Left renal cortex interstitium (tissue), 4 donors: ENCODE measurements at regions not wholly inside any gene's neighbourhood (a gene's known extent, or its start where the extent isn't known, plus 50 kb on each side); places are given as distances from the start of the nearest gene placed in this dataset.
"Not testable (repeated sequence)": the region's sequence is repeated elsewhere in the genome, so short reads cannot be mapped to it uniquely, and the experiment has no call there.

Source experiments
- DNase-seq, 4 donors: peaks; one replicate each; pipeline ENCODE4 v3.0.0-alpha.2; 2013; ENCODE audit warnings: low read depth in 4 of 4, low spot score in 2 of 4, missing footprints in 1 of 4

DNA sequence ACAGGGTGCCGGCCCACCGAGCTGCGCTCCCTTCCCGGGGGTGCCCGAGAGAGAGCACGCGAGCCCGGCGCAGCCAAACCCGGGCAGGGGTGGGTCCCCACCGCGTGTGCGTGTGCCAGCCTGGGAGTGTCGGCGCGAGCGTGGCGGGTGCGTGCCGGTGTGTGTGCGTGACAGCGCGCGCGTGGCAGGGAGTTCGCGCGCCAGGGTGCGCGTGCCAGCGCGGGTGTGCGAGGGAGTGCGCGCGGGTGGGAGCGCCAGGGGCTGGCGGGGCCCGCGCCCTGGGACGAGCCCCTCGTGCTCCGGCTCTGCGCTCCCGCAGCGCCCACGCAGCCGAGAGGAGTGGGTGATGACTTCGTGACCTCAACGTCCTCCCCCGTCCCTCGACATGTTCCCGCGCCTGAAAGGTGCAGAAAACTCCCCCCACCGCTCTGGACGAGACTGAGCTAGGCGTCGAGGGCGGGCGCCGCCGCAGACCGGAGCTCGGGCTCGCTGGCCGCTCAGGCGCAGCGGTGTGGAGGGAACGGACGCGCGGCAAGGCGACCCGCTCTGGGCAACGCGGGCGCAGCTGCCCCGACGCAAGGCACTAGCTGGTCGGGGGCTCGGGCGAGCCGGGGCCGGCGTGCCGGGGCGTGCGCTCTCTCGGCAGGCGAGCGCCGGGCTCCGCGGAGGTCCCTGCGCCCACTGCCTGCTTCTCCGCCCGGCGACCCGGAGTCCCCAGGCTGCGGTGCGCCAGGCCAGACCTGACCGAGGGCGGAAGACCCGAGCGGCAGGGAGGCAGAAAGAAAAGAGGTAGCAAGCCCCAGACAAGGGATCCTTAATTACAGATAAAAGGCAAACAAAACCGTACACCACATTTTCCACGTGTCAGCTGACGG lies 582.8 kb downstream of the ZEB2 start:
- DNase-seq = peak in 2 of 4 donors; percentile 40 to 44

- DNase-seq = peak in 1 of 4 donors; percentile 28
Observed at GRCh38 chr2:143936538-143936847, 583.4 kb downstream of the ZEB2 start.

DNA sequence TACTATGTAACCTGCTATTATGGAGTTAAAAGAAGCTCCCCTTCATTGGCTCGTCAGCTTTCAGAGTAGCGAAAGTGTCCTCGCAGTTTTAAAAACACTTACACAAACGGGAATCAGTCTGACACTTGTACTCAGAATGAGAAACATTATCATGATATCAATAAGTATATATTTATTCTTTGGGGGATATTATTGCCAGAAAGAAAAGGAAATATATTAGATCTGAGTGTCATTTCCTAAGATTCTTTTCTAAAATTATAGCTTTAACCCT lies 584.5 kb downstream of the ZEB2 start:
- DNase-seq = no peak

- peak in 1 of 4 donors; percentile 24 for DNase-seq
Observed at GRCh38 chr2:143934626-143935481, 585.1 kb downstream of the ZEB2 start.

DNA sequence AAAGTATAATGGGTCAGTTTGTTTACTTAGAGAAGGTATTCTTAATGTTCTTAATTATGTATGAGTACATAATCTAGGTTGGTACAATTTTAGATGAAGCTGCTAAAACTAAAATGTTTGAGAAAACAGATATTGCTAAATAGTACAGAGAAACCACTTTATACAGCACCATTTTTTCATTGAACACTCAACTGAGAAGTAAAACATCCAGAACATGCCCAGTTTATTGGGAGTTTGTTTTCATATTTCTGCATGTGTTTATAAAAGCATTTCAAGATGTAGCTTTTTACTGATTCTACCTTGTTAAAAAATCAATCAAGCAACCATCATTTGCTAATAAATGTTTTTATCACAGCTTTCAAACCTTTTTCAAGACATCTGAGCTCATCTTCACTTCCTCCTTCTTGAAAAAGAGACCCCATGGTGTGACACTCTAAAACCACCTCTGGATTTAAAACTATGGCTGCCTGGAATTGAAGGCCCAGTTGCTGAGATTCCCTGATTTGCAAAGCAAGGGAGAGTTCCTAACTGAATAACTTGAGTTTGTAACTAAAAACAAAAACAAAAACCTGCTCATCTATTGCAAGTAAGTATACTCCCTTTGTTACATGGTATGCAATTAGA lies 585.9 kb downstream of the ZEB2 start:
- DNase-seq = no peak

DNA sequence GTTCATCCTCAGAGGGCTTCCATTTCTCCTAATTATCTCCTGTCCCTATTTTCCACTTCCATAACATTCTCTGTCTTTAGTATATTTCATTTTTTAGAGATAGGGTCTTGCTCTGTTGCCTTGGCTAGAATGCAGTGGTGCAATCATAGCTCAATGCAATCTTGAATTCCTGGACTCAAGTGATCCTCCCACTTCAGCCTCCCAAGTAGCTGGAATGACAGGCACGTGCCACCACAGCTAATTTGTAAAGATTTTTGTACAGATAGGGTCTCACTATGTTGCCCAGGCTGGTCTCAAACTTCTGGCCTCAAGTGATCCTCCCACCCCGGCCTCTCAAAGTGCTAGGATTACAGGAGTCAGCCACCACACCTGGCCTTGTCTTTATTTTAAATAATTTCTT lies 589.0 kb downstream of the ZEB2 start:
- no peak for DNase-seq

GRCh38 chr2:143928613-143929012 lies 591.3 kb downstream of the ZEB2 start:
- peak in 1 of 4 donors; percentile 46 for DNase-seq

GRCh38 chr2:143928184-143928583 lies 591.7 kb downstream of the ZEB2 start:
- no peak for DNase-seq

GRCh38 chr2:143926736-143927135 lies 593.2 kb downstream of the ZEB2 start:
- no peak for DNase-seq

GRCh38 chr2:143922261-143922830 lies 597.6 kb downstream of the ZEB2 start:
- not testable (repeated sequence) for DNase-seq

- DNase-seq = no peak
Observed at GRCh38 chr2:143918465-143918989, 601.4 kb downstream of the ZEB2 start.

GRCh38 chr2:143916781-143917180 lies 603.1 kb downstream of the ZEB2 start:
- no peak for DNase-seq

- DNase-seq = no peak
Observed at GRCh38 chr2:143909577-143910353, 610.2 kb downstream of the ZEB2 start.

DNA sequence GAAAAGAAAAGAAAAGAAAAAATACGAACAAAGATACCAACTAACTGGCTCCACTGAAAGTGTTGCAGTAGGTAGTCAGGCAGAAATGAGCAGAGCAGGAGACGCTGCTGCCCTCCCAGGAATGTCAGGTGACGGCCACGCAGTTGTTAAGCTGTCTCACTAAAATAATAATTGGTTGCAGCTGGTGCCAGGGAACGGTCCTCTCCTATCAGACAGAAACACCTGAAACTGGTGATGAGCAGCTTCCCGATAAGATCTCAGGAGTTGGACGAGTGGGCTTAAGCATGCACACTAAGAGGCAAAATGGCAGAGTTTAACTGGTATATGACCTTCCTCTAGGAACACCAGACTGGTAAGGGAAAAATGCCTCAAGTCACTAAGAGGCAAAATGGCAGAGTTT lies 611.1 kb downstream of the ZEB2 start:
- DNase-seq = no peak

GRCh38 chr2:143907801-143908200 lies 612.1 kb downstream of the ZEB2 start:
- DNase-seq = no peak

GRCh38 chr2:143906850-143907249 lies 613.1 kb downstream of the ZEB2 start:
- no peak for DNase-seq

- no peak for DNase-seq
Observed at GRCh38 chr2:143905587-143905986, 614.3 kb downstream of the ZEB2 start.

DNA sequence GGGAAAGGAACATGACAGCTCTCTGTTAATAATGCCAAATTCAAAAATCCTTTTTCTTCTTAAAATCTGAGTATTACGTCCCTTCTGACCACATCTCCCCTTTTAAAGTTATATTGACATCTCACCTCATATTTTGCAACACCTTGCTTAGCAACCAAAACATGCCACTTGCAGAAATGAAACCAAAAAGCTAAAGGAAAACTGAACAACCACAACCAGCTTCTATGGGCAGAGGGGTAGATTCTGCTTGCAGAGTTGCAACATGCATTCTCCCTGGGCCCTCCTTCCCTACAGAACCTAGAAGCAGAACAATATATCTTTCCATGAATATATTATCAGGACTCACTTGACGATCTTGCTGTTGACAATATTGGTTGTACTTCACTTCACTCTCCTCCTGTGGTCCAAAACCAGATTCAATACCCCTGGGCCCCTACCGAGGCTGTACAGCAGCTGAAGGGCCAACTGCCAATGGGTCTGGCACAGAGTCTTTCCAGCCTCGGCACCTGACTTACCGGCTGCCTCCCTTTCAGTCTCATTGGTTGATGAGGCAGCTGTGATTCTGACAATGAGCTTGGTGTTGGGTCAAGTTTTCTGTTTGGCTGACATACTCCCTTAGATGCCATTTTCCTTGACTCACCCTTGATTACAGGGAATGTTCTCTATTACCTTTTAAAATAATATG lies 616.6 kb downstream of the ZEB2 start:
- no peak for DNase-seq

DNA sequence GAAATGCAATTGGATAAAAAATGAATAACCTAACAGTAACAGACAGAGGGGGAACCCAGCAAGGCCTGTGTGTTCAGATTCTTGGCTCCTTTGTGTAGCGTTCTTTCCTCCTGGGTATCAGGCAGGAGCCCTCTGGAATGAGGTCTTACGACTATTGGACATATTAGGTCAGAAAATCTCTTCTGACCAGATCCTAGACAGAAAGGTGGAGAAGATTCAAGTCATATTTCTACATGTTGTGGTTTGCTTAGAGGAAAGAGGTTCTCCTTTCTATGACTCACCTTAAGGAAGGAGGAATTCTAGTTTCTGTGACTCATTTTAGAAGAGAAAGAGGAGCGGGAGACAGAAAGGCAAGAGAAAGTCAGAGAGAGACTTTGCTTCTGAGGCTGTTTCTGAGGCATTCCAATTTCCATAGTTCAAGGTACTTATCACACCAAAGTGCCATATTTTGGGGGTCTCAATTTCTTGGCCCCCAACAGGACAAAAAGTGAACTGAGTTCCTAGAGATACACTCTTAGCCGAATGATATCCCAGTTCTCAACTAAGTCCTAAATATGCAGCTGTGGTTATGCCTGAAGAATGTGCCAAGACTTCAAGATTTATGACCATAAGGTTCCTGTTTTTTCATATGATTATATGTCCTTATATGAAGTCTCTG lies 618.6 kb downstream of the ZEB2 start:
- DNase-seq = no peak
